Colonic mucosa (tissue), 4 donors: ENCODE measurements at regions not wholly inside any gene's neighbourhood (a gene's known extent, or its start where the extent isn't known, plus 50 kb on each side); places are given as distances from the start of the nearest gene placed in this dataset.

Experiments
- DNase-seq: peaks from one replicate; pipeline ENCODE4 v3.0.0-alpha.2; 2020
- H3K27ac ChIP-seq: fragments of 200-600 bp; one replicate; pipeline ENCODE4 v1.8.0; 2021
- H3K27me3 ChIP-seq: fragments of 200-600 bp; one replicate; pipeline ENCODE4 v1.8.0; 2021
- H3K36me3 ChIP-seq: fragments of 200-600 bp; one replicate; pipeline ENCODE4 v1.8.0; 2021
- H3K4me1 ChIP-seq: fragments of 200-600 bp; one replicate; pipeline ENCODE4 v1.8.0; 2021; ENCODE audit warnings: mild to moderate bottlenecking
- H3K4me3 ChIP-seq: fragments of 200-600 bp; one replicate; pipeline ENCODE4 v1.8.0; 2021
- H3K9ac ChIP-seq, 2 donors: one replicate each; pipeline ENCODE4 v1.7.0; 2013; ENCODE audit warnings: control low read depth in 2 of 2, low read depth in 2 of 2, low read length in 2 of 2
- H3K9me3 ChIP-seq: fragments of 200-600 bp; one replicate; pipeline ENCODE4 v1.8.0; 2021
- CTCF ChIP-seq: fragments of 200-600 bp; IDR thresholded peaks from one replicate; pipeline ENCODE4 v1.8.0; 2022; ENCODE audit warnings: antibody characterized with exemption, mild to moderate bottlenecking
- intact Hi-C: fragments of 100-400 bp; cut with DNase I; formaldehyde crosslinking; loops from one replicate; pipeline ENCODE4 v1.14.1; 2022
- donor health status: healthy.
- donor health status: DM: no; HTN: no; CAD: no.
- donor health status: DM: no; HTN: no; CAD: no.

GRCh38 chr13:76692346-76692745 lies 193.9 kb downstream of the KCTD12 start:
- DNase-seq: no peak
- H3K4me1 ChIP-seq: no peaks in the 10 kb centered on the region
- no peaks in the 10 kb centered on the region for H3K36me3 ChIP-seq
- no peak for TF ChIP-seq CTCF
- no peak overlapping the region for H3K4me3 ChIP-seq
- H3K9me3 ChIP-seq: no peaks in the 10 kb centered on the region
- H3K9ac ChIP-seq: no peak overlapping the region
- H3K27ac ChIP-seq: no peak overlapping the region
- intact Hi-C loops: no loop called here
- H3K27me3 ChIP-seq: no peaks in the 10 kb centered on the region

DNA sequence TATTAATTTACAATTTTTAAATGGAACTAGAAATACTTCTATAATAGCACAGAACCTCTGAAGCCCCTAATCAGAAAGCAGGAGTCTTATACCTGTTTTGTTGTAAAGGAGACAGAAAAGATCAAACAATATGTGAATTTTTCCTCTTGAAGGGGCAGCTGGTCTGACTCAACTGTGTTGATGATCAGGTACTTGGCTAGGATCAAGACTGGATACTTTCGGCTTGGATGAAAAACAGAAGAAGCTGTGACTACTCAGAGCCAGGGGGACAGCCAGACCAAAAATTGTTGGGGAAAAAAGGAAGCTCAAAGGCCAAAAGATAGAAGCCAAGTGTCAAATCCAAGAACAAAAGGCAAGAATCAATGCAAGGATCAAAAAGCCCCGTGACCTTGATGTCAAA lies 195.6 kb downstream of the KCTD12 start:
- no peaks in the 10 kb centered on the region for H3K27me3 ChIP-seq
- no peak overlapping the region for H3K9ac ChIP-seq
- no peaks in the 10 kb centered on the region for H3K36me3 ChIP-seq
- TF ChIP-seq CTCF: no peak
- H3K4me3 ChIP-seq: no peak overlapping the region
- no peaks in the 10 kb centered on the region for H3K9me3 ChIP-seq
- intact Hi-C loops: no loop called here
- H3K27ac ChIP-seq: no peak overlapping the region
- no peak for DNase-seq
- H3K4me1 ChIP-seq: no peaks in the 10 kb centered on the region

- Histone ChIP-seq H3K9ac (no peak overlapping the region), H3K4me3 (no peak overlapping the region), H3K4me1 (no peaks in the 10 kb centered on the region), H3K27ac (no peak overlapping the region), H3K9me3 (no peaks in the 10 kb centered on the region), H3K27me3 (no peaks in the 10 kb centered on the region), H3K36me3 (no peaks in the 10 kb centered on the region)
- intact Hi-C loops: no loop called here
- DNase-seq: no peak
- TF ChIP-seq CTCF: no peak
Measured at GRCh38 chr13:76687467-76687866, 198.7 kb downstream of the KCTD12 start.

- no peaks in the 10 kb centered on the region for H3K36me3 ChIP-seq
- no peaks in the 10 kb centered on the region for H3K9me3 ChIP-seq
- no peak overlapping the region for H3K27ac ChIP-seq
- intact Hi-C loops: no loop called here
- no peak overlapping the region for H3K9ac ChIP-seq
- no peaks in the 10 kb centered on the region for H3K27me3 ChIP-seq
- no peak overlapping the region for H3K4me3 ChIP-seq
- DNase-seq: no peak
- H3K4me1 ChIP-seq: no peaks in the 10 kb centered on the region
- no peak for TF ChIP-seq CTCF
Measured at GRCh38 chr13:76685938-76686337, 200.3 kb downstream of the KCTD12 start.

- intact Hi-C loops: no loop called here
- no peaks in the 10 kb centered on the region for H3K4me1 ChIP-seq
- DNase-seq: no peak
- H3K9me3 ChIP-seq: no peaks in the 10 kb centered on the region
- H3K36me3 ChIP-seq: no peaks in the 10 kb centered on the region
- no peak overlapping the region for H3K27ac ChIP-seq
- H3K9ac ChIP-seq: no peak overlapping the region
- TF ChIP-seq CTCF: no peak
- H3K27me3 ChIP-seq: no peaks in the 10 kb centered on the region
- no peak overlapping the region for H3K4me3 ChIP-seq
Measured at GRCh38 chr13:76684336-76684735, 201.9 kb downstream of the KCTD12 start.

DNA sequence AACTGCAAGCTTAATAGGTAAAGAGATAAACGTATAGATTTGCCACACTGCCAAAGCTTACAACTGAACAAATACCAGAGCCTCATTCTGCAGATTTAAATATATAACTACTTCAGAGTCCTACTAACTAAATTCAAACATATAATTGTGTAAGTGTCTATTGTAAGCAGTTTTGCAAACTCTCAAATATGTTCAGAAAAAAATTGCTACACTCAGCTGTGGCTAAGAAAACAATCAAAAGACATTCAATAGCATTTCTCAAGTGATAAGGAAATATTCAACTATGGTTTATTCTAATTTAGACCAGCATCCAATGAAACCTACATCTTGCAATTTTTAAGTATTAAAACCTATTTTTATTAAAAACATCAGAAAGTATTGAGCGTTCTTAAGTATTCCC lies 202.4 kb downstream of the KCTD12 start:
- Histone ChIP-seq H3K27me3 (no peaks in the 10 kb centered on the region), H3K4me3 (no peak overlapping the region), H3K9me3 (no peaks in the 10 kb centered on the region), H3K27ac (no peak overlapping the region), H3K9ac (no peak overlapping the region), H3K36me3 (no peaks in the 10 kb centered on the region), H3K4me1 (no peaks in the 10 kb centered on the region)
- DNase-seq: no peak
- intact Hi-C loops: no loop called here
- TF ChIP-seq CTCF: no peak
